ENCODE measurements at regions not wholly inside any gene's neighbourhood (a gene's known extent, or its start where the extent isn't known, plus 50 kb on each side); places are given as distances from the start of the nearest gene placed in this dataset.

DNA sequence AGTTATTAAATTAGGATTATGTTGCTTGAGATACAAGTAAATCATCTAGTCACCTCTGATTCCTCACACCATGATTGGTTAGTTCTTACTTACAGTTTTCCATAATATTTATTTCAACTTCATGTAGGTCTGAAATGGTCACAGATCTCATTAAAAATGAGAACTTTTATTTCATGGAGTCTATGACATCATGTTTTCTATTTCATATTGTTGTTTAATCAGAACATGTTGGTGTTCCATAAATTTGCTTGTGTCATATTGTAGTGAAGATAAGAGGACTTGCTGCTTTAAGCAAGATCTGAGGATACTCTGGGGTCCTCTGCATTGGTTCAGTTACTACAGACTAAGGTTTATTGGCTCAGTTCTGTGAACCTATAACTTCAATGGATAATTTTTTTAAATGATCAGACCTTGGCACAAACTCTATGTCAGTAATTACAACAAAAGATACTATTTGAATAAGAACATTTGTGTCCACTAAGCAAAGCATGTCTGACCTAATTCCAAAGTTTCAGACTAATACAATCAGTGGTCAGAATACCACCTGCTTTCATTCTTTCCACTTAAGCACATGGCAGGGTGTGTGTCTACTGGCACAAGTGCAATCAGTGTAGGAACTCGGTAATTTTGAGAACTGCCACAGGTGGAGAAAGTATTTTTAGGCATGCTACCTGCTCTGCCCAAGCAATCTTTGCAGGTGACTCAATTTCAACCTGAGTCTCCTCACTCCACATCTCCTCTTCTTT lies 68.5 kb downstream of the CCDC71L start:
- DNase-seq (ENCODE audit: low spot score): no peak
- in situ Hi-C loops (cut with MboI; ENCODE audit: low pct_unique_long_range_greater_than_20kb, low sequenced_read_pairs, unreplicated experiment): no loop called here
- TF ChIP-seq, protein P1, sequence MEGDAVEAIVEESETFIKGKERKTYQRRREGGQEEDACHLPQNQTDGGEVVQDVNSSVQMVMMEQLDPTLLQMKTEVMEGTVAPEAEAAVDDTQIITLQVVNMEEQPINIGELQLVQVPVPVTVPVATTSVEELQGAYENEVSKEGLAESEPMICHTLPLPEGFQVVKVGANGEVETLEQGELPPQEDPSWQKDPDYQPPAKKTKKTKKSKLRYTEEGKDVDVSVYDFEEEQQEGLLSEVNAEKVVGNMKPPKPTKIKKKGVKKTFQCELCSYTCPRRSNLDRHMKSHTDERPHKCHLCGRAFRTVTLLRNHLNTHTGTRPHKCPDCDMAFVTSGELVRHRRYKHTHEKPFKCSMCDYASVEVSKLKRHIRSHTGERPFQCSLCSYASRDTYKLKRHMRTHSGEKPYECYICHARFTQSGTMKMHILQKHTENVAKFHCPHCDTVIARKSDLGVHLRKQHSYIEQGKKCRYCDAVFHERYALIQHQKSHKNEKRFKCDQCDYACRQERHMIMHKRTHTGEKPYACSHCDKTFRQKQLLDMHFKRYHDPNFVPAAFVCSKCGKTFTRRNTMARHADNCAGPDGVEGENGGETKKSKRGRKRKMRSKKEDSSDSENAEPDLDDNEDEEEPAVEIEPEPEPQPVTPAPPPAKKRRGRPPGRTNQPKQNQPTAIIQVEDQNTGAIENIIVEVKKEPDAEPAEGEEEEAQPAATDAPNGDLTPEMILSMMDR (IDR thresholded peaks at IDR 0.05; ENCODE audit: extremely low read depth, insufficient read depth, missing control alignments): no peak

DNA sequence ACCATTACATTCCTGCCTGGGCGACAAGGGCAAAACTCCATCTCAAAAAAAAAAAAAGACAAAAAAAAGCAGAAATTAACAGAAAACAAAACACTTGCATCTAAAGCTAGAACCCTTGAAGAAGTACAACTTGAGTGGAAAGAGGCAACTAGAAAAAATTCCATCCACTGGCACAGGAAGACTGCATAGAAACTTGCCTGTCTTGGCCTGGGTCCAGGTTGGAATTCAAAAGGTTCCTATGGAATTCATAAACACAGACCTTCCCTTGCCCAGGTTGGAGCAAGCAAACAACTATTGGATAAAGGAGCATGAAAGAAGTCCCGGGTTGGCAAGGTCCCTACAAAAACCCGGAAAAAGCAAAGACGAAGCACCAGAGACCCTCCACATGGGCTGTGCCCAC lies 69.8 kb downstream of the CCDC71L start:
- TF ChIP-seq, protein P1 (IDR thresholded peaks at IDR 0.05; ENCODE audit: extremely low read depth, insufficient read depth, missing control alignments): no peak
- DNase-seq (ENCODE audit: low spot score): no peak
- in situ Hi-C loops (cut with MboI; ENCODE audit: low pct_unique_long_range_greater_than_20kb, low sequenced_read_pairs, unreplicated experiment): no loop called here

DNA sequence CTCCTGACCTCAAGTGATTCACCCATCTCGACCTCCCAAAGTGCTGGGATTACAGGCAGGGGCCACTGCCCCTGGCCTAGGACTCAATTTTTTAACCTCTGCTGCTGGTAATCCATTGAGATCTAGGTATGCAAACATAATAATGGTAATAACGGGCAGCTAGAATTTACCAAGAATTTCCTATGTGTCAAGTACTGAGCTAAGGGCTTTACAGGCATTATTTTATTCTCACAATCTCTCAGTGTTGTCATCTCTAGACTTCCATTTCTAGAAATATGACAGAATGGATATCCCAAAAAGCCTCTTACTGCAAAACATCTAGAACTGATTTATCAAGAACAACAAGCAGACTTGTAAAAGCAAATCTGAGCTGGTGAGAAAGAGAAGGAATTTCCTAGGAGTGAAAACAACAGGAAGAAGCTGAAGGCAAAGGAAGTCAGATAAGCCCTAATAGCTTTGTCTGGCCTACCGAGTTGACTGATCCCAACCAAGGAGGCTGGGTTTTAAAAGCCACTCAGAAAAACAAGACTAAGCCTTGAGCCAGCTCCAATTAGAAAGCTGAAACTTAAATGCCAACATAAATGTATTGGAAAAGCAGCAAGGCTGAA lies 70.6 kb downstream of the CCDC71L start:
- in situ Hi-C loops (cut with MboI; ENCODE audit: low pct_unique_long_range_greater_than_20kb, low sequenced_read_pairs, unreplicated experiment): no loop called here
- TF ChIP-seq, protein P1 (IDR thresholded peaks at IDR 0.05; ENCODE audit: extremely low read depth, insufficient read depth, missing control alignments): no peak
- no peak for DNase-seq (ENCODE audit: low spot score)

DNA sequence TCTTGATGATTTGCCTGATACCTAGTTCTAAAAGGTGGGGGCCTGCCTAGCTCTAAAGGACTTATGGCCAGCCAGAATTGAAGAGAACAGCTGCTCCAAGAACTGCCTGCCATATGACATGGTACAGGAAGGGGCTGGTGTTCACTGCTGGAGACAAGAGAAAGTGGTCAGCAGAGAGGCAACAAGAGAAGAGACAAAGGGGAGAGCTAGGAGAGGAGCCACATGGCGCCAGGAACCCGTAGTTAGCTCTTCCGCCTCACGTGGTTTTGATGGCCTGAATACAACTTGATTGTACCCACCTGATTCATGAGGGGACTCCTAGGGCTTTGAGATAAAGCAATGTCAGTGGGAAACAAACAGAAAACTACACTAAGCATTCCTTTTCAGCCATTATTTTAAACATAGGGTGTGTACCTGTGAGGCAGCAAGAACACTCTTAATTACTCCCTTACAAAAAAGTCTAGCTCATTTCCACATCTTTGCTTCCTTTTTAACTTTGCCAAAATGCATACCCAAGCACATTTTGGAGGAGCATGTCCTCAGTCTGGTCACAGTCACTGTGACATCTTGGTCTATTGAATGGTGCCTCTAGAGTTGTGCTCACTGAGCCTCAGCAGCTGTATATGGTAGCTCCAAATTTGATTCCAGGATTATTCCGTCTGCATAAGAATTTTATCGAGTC lies 71.6 kb downstream of the CCDC71L start:
- TF ChIP-seq, protein P1 (IDR thresholded peaks at IDR 0.05; ENCODE audit: extremely low read depth, insufficient read depth, missing control alignments): no peak
- in situ Hi-C loops (cut with MboI; ENCODE audit: low pct_unique_long_range_greater_than_20kb, low sequenced_read_pairs, unreplicated experiment): no loop called here
- no peak for DNase-seq (ENCODE audit: low spot score)

DNA sequence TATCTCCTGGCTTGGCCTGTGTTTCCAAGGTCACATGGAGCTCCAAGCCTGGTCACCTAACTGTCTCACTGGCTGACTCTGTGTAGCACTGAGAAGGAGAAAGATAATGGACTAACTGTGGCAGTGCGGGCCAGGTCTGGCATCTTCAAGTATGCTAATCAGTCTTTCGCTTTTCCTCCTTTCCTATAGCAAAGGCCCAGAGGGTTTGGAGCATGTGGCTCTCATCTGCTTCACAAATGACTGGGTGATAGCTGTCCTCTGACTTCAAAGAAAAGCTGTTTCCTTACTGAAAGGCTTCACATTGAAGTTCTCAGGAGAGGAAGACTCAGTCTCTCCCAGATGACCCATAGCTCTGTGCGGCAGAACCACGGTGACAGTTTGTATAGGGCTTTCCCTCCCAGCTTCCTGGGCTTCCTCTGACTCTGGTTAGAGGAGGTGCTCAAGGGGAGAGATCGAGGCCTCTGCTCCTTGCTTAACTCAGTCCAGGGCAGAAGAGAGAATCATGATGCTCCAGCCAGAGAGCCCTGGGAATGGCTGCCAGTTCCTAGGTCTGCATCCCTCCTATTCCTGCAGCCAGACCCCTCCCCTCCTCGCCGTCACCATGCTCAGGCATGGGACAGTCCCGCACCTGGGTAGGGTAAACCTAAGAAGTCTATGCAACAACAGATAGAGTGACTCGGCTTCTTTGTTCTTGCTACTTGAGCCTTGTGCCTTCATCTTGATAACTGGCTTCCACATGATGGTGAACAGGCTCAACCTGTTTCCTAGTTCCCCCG lies 72.3 kb downstream of the CCDC71L start:
- no peak for DNase-seq (ENCODE audit: low spot score)
- TF ChIP-seq, protein P1 (IDR thresholded peaks at IDR 0.05; ENCODE audit: extremely low read depth, insufficient read depth, missing control alignments): no peak
- in situ Hi-C loops (cut with MboI; ENCODE audit: low pct_unique_long_range_greater_than_20kb, low sequenced_read_pairs, unreplicated experiment): no loop called here
